Fibroblast of lung (primary cell): ENCODE measurements at regions not wholly inside any gene's neighbourhood (a gene's known extent, or its start where the extent isn't known, plus 50 kb on each side); places are given as distances from the start of the nearest gene placed in this dataset.

ENCODE experiments used
- DNase-seq, 2 donors: peaks; one replicate each; pipeline versions ENCODE4 v3.0.0 to v3.0.0-alpha.2; 2010; ENCODE audit warnings: low read depth in 2 of 2
- H2AFZ ChIP-seq: 2 replicates; pipeline ENCODE4 v1.5.1; 2012; ENCODE audit warnings: low read length, control low read depth, inconsistent platforms
- H3K27ac ChIP-seq: 2 replicates; pipeline ENCODE4 v1.5.1; 2011; ENCODE audit warnings: low read length, control low read depth; ENCODE audit not compliant: insufficient read depth
- H3K27me3 ChIP-seq: 2 replicates; pipeline ENCODE4 v1.5.1; 2011; ENCODE audit warnings: mild to moderate bottlenecking, low read length; ENCODE audit not compliant: control insufficient read depth, insufficient read depth
- H3K36me3 ChIP-seq: 2 replicates; pipeline ENCODE4 v1.5.1; 2011; ENCODE audit warnings: low read length; ENCODE audit not compliant: control insufficient read depth, insufficient read depth
- H3K4me1 ChIP-seq: 2 replicates; pipeline ENCODE4 v1.5.1; 2011; ENCODE audit warnings: low read length; ENCODE audit not compliant: control insufficient read depth, insufficient read depth; ENCODE audit errors: extremely low read depth
- H3K4me2 ChIP-seq: 2 replicates; pipeline ENCODE4 v1.5.1; 2011; ENCODE audit warnings: low read length, control low read depth; ENCODE audit not compliant: insufficient read depth; ENCODE audit errors: extremely low read depth
- H3K4me3 ChIP-seq, 4 experiments: fragments of 200-600 bp in 1 of 4; sonication (generic) in 1 of 4; replicated peaks in 1 of 4; 2 replicates each; pipeline ENCODE4 v1.5.1; 2011 to 2016; ENCODE audit warnings: low read length in 4 of 4, low read depth in 3 of 4, mild to moderate bottlenecking in 3 of 4, control low read depth in 2 of 4, inconsistent platforms in 1 of 4, mixed read lengths in 1 of 4; ENCODE audit not compliant: insufficient read depth in 1 of 4; ENCODE audit errors: control extremely low read depth in 1 of 4
- H3K79me2 ChIP-seq: 2 replicates; pipeline ENCODE4 v1.5.1; 2012; ENCODE audit warnings: mild to moderate bottlenecking, low read length, inconsistent platforms; ENCODE audit not compliant: control insufficient read depth, insufficient read depth
- H3K9ac ChIP-seq: 2 replicates; pipeline ENCODE4 v1.5.1; 2011; ENCODE audit warnings: mild to moderate bottlenecking, low read length, control low read depth; ENCODE audit not compliant: insufficient read depth
- H3K9me3 ChIP-seq: 2 replicates; pipeline ENCODE4 v1.5.1; 2012; ENCODE audit warnings: low read depth, low read length; ENCODE audit not compliant: control insufficient read depth, insufficient read depth
- H4K20me1 ChIP-seq: 2 replicates; pipeline ENCODE4 v1.5.1; 2011; ENCODE audit warnings: low read length; ENCODE audit not compliant: control insufficient read depth, insufficient read depth; ENCODE audit errors: extremely low read depth
- EZH2 ChIP-seq: IDR thresholded peaks from 2 replicates; pipeline ENCODE4 v1.5.1; 2012; ENCODE audit warnings: low read length, control low read depth, mild to moderate bottlenecking; ENCODE audit errors: missing control alignments
- TF ChIP-seq, protein P1 (sequence below), 2 donors: IDR thresholded peaks in 1 of 2; conservative IDR thresholded peaks in 1 of 2; 1 replicate in 1 of 2; 2 replicates in 1 of 2; pipeline ENCODE4 v1.5.1; 2011 to 2012; ENCODE audit warnings: low read length in 2 of 2, control low read depth in 1 of 2, inconsistent platforms in 1 of 2, low read depth in 1 of 2, mild to moderate bottlenecking in 1 of 2

GRCh38 chr3:66748175-66748876, 247.5 kb upstream of the LRIG1 start:
- H3K4me1 ChIP-seq: no peaks in the 10 kb centered on the region
- no peaks in the 10 kb centered on the region for H4K20me1 ChIP-seq
- no peak overlapping the region for H2AFZ ChIP-seq
- no peaks in the 10 kb centered on the region for H3K9me3 ChIP-seq
- DNase-seq: no peak
- no peak overlapping the region for H3K4me2 ChIP-seq
- H3K9ac ChIP-seq: no peak overlapping the region
- H3K27ac ChIP-seq: no peak overlapping the region
- no peak overlapping the region for H3K4me3 ChIP-seq
- TF ChIP-seq, protein P1, sequence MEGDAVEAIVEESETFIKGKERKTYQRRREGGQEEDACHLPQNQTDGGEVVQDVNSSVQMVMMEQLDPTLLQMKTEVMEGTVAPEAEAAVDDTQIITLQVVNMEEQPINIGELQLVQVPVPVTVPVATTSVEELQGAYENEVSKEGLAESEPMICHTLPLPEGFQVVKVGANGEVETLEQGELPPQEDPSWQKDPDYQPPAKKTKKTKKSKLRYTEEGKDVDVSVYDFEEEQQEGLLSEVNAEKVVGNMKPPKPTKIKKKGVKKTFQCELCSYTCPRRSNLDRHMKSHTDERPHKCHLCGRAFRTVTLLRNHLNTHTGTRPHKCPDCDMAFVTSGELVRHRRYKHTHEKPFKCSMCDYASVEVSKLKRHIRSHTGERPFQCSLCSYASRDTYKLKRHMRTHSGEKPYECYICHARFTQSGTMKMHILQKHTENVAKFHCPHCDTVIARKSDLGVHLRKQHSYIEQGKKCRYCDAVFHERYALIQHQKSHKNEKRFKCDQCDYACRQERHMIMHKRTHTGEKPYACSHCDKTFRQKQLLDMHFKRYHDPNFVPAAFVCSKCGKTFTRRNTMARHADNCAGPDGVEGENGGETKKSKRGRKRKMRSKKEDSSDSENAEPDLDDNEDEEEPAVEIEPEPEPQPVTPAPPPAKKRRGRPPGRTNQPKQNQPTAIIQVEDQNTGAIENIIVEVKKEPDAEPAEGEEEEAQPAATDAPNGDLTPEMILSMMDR (conservative IDR thresholded peaks at IDR 0.05 in 1 of 2, IDR thresholded peaks at IDR 0.05 in 1 of 2; ENCODE audit: low read depth in 1 of 2, low read length in 2 of 2): no peak
- no peak for TF ChIP-seq EZH2
- H3K79me2 ChIP-seq: no peaks in the 10 kb centered on the region
- H3K36me3 ChIP-seq: no peaks in the 10 kb centered on the region
- H3K27me3 ChIP-seq: no peaks in the 10 kb centered on the region

DNA sequence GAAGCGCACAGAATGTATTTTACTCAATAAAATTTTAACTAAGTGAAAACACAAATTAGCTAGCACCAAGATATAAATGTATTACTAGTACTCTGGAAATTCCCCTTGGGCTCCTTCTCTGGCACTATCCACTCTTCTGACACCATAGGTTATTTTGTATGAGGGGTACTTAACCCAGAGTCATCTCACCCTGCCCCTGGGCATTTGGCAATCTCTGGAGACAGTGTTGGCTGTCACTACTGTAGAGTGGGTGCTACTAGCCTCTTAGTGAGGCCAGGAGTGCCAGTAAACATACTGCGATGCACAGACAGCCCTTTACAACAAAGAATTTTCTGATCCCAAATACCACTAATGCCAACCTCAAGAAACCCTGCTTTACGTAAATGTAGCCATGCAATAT, 246.3 kb upstream of the KBTBD8 start:
- no peak for DNase-seq
- no peak overlapping the region for H3K4me3 ChIP-seq
- no peaks in the 10 kb centered on the region for H3K4me1 ChIP-seq
- H3K36me3 ChIP-seq: no peaks in the 10 kb centered on the region
- no peaks in the 10 kb centered on the region for H3K79me2 ChIP-seq
- no peaks in the 10 kb centered on the region for H3K9me3 ChIP-seq
- H3K27ac ChIP-seq: no peak overlapping the region
- no peak overlapping the region for H2AFZ ChIP-seq
- no peak overlapping the region for H3K9ac ChIP-seq
- H3K27me3 ChIP-seq: no peaks in the 10 kb centered on the region
- H3K4me2 ChIP-seq: no peak overlapping the region
- no peak for TF ChIP-seq EZH2
- TF ChIP-seq, protein P1 (conservative IDR thresholded peaks at IDR 0.05 in 1 of 2, IDR thresholded peaks at IDR 0.05 in 1 of 2; ENCODE audit: low read depth in 1 of 2, low read length in 2 of 2): no peak
- H4K20me1 ChIP-seq: no peaks in the 10 kb centered on the region

GRCh38 chr3:66753670-66754069, 244.4 kb upstream of the KBTBD8 start:
- H3K27me3 ChIP-seq: no peaks in the 10 kb centered on the region
- TF ChIP-seq EZH2: no peak
- TF ChIP-seq, protein P1 (conservative IDR thresholded peaks at IDR 0.05 in 1 of 2, IDR thresholded peaks at IDR 0.05 in 1 of 2; ENCODE audit: low read depth in 1 of 2, low read length in 2 of 2): no peak
- no peak overlapping the region for H3K27ac ChIP-seq
- no peaks in the 10 kb centered on the region for H3K36me3 ChIP-seq
- no peaks in the 10 kb centered on the region for H3K4me1 ChIP-seq
- H3K4me3 ChIP-seq: no peak overlapping the region
- no peak overlapping the region for H3K4me2 ChIP-seq
- no peak for DNase-seq
- H3K9me3 ChIP-seq: no peaks in the 10 kb centered on the region
- no peak overlapping the region for H3K9ac ChIP-seq
- H2AFZ ChIP-seq: no peak overlapping the region
- H4K20me1 ChIP-seq: no peaks in the 10 kb centered on the region
- no peaks in the 10 kb centered on the region for H3K79me2 ChIP-seq
